Activated T-helper 17 cell treated with anti-CD3 and anti-CD28 coated beads, Interleukin-2, amount 50 U/mL, for 72 hours (primary cell): ENCODE measurements at regions not wholly inside any gene's neighbourhood (a gene's known extent, or its start where the extent isn't known, plus 50 kb on each side); places are given as distances from the start of the nearest gene placed in this dataset.

Source experiments
- ATAC-seq: fragments of 150-1000 bp; cut with Tn5 transposase; replicated peaks from 2 replicates; pipeline ENCODE4 v1.10.0; 2021; ENCODE audit warnings: mild to moderate bottlenecking, moderate library complexity
- H3K27ac Mint-ChIP-seq: one replicate; pipeline ENCODE4 v1.8.0; 2022; ENCODE audit warnings: mixed read lengths
- H3K27me3 Mint-ChIP-seq: one replicate; pipeline ENCODE4 v1.8.0; 2022; ENCODE audit warnings: mixed read lengths
- H3K36me3 Mint-ChIP-seq: one replicate; pipeline ENCODE4 v1.8.0; 2022; ENCODE audit warnings: low read depth, mild to moderate bottlenecking, mixed read lengths
- H3K4me1 Mint-ChIP-seq: one replicate; pipeline ENCODE4 v1.8.0; 2022; ENCODE audit warnings: mixed read lengths
- H3K4me3 Mint-ChIP-seq: one replicate; pipeline ENCODE4 v1.8.0; 2022; ENCODE audit warnings: mild to moderate bottlenecking, mixed read lengths
- H3K9me3 Mint-ChIP-seq: one replicate; pipeline ENCODE4 v1.8.0; 2022; ENCODE audit warnings: mixed read lengths

- Mint-ChIP-seq H3K36me3 (no peaks in the 10 kb centered on the region), H3K4me1 (no peaks in the 10 kb centered on the region), H3K27me3 (peaks cover 7% of the 10 kb centered on the region), H3K27ac (no peak overlapping the region), H3K9me3 (peaks cover 18% of the 10 kb centered on the region), H3K4me3 (no peak overlapping the region)
- ATAC-seq, result no peak
Measured at GRCh38 chr10:130382031-130382430, 245.8 kb downstream of the GLRX3 start.

GRCh38 chr10:130387936-130388580 lies 251.9 kb downstream of the GLRX3 start:
- H3K4me3 Mint-ChIP-seq, result no peak overlapping the region
- H3K36me3 Mint-ChIP-seq, result no peaks in the 10 kb centered on the region
- no peak for ATAC-seq
- H3K27me3 Mint-ChIP-seq, result peaks cover 20% of the 10 kb centered on the region
- H3K9me3 Mint-ChIP-seq, result peaks cover 27% of the 10 kb centered on the region
- no peaks in the 10 kb centered on the region for H3K4me1 Mint-ChIP-seq
- no peak overlapping the region for H3K27ac Mint-ChIP-seq

- no peak for ATAC-seq
- Mint-ChIP-seq H3K36me3 (no peaks in the 10 kb centered on the region), H3K4me1 (no peaks in the 10 kb centered on the region), H3K27me3 (peaks cover 20% of the 10 kb centered on the region), H3K27ac (no peak overlapping the region), H3K9me3 (peaks cover 29% of the 10 kb centered on the region), H3K4me3 (no peak overlapping the region)
Measured at GRCh38 chr10:130388746-130389145, 252.6 kb downstream of the GLRX3 start.

- Mint-ChIP-seq H3K27me3 (peaks cover 20% of the 10 kb centered on the region), H3K36me3 (no peaks in the 10 kb centered on the region), H3K27ac (no peak overlapping the region), H3K4me3 (no peak overlapping the region), H3K9me3 (peaks cover 26% of the 10 kb centered on the region), H3K4me1 (no peaks in the 10 kb centered on the region)
- ATAC-seq, result no peak
Measured at GRCh38 chr10:130389906-130390305, 253.7 kb downstream of the GLRX3 start.

- H3K9me3 Mint-ChIP-seq, result peaks cover 25% of the 10 kb centered on the region
- H3K4me1 Mint-ChIP-seq, result no peaks in the 10 kb centered on the region
- ATAC-seq, result no peak
- H3K36me3 Mint-ChIP-seq, result no peaks in the 10 kb centered on the region
- peaks cover 20% of the 10 kb centered on the region for H3K27me3 Mint-ChIP-seq
- no peak overlapping the region for H3K27ac Mint-ChIP-seq
- no peak overlapping the region for H3K4me3 Mint-ChIP-seq
Measured at GRCh38 chr10:130392031-130392430, 255.8 kb downstream of the GLRX3 start.

GRCh38 chr10:130393342-130393741 lies 257.2 kb downstream of the GLRX3 start:
- Mint-ChIP-seq H3K4me3 (no peak overlapping the region), H3K4me1 (no peaks in the 10 kb centered on the region), H3K27ac (no peak overlapping the region), H3K9me3 (peaks cover 26% of the 10 kb centered on the region), H3K36me3 (no peaks in the 10 kb centered on the region), H3K27me3 (peaks cover 16% of the 10 kb centered on the region)
- no peak for ATAC-seq

GRCh38 chr10:130394832-130395231 lies 258.6 kb downstream of the GLRX3 start:
- H3K9me3 Mint-ChIP-seq, result peaks cover 27% of the 10 kb centered on the region
- H3K4me3 Mint-ChIP-seq, result no peak overlapping the region
- ATAC-seq, result no peak
- H3K4me1 Mint-ChIP-seq, result no peaks in the 10 kb centered on the region
- H3K27me3 Mint-ChIP-seq, result peaks cover 14% of the 10 kb centered on the region
- no peak overlapping the region for H3K27ac Mint-ChIP-seq
- no peaks in the 10 kb centered on the region for H3K36me3 Mint-ChIP-seq

GRCh38 chr10:130395248-130395936 lies 259.2 kb downstream of the GLRX3 start:
- peaks cover 26% of the 10 kb centered on the region for H3K9me3 Mint-ChIP-seq
- peaks cover 12% of the 10 kb centered on the region for H3K27me3 Mint-ChIP-seq
- no peak for ATAC-seq
- no peaks in the 10 kb centered on the region for H3K36me3 Mint-ChIP-seq
- no peak overlapping the region for H3K27ac Mint-ChIP-seq
- no peak overlapping the region for H3K4me3 Mint-ChIP-seq
- H3K4me1 Mint-ChIP-seq, result no peaks in the 10 kb centered on the region

GRCh38 chr10:130396044-130396443 lies 259.9 kb downstream of the GLRX3 start:
- no peak overlapping the region for H3K4me3 Mint-ChIP-seq
- H3K27ac Mint-ChIP-seq, result no peak overlapping the region
- no peaks in the 10 kb centered on the region for H3K4me1 Mint-ChIP-seq
- H3K36me3 Mint-ChIP-seq, result no peaks in the 10 kb centered on the region
- peaks cover 26% of the 10 kb centered on the region for H3K9me3 Mint-ChIP-seq
- H3K27me3 Mint-ChIP-seq, result peaks cover 9% of the 10 kb centered on the region
- no peak for ATAC-seq

- no peak overlapping the region for H3K4me3 Mint-ChIP-seq
- no peaks in the 10 kb centered on the region for H3K4me1 Mint-ChIP-seq
Measured at GRCh38 chr10:130398090-130398994, 262.2 kb downstream of the GLRX3 start.

GRCh38 chr10:130399425-130399950 lies 263.3 kb downstream of the GLRX3 start:
- peaks cover 23% of the 10 kb centered on the region for H3K9me3 Mint-ChIP-seq
- no peak for ATAC-seq
- no peaks in the 10 kb centered on the region for H3K4me1 Mint-ChIP-seq
- peaks cover 7% of the 10 kb centered on the region for H3K27me3 Mint-ChIP-seq
- H3K36me3 Mint-ChIP-seq, result no peaks in the 10 kb centered on the region
- H3K4me3 Mint-ChIP-seq, result no peak overlapping the region
- no peak overlapping the region for H3K27ac Mint-ChIP-seq

More at GRCh38 chr10:130398090-130398994, 262.2 kb downstream of the GLRX3 start:
- Mint-ChIP-seq H3K27me3 (peaks cover 3% of the 10 kb centered on the region), H3K9me3 (peaks cover 25% of the 10 kb centered on the region), H3K36me3 (no peaks in the 10 kb centered on the region), H3K27ac (no peak overlapping the region)
- ATAC-seq, result no peak

GRCh38 chr10:130400890-130401289 lies 264.7 kb downstream of the GLRX3 start:
- ATAC-seq, result no peak
- Mint-ChIP-seq H3K4me1 (no peaks in the 10 kb centered on the region), H3K9me3 (peaks cover 16% of the 10 kb centered on the region), H3K27ac (no peak overlapping the region), H3K27me3 (peaks cover 10% of the 10 kb centered on the region), H3K36me3 (no peaks in the 10 kb centered on the region), H3K4me3 (no peak overlapping the region)

- Mint-ChIP-seq H3K9me3 (peaks cover 10% of the 10 kb centered on the region), H3K4me1 (no peaks in the 10 kb centered on the region), H3K36me3 (no peaks in the 10 kb centered on the region), H3K27ac (no peak overlapping the region), H3K4me3 (no peak overlapping the region), H3K27me3 (peaks cover 10% of the 10 kb centered on the region)
- no peak for ATAC-seq
Measured at GRCh38 chr10:130401860-130402765, 265.9 kb downstream of the GLRX3 start.
